ENCODE measurements at regions not wholly inside any gene's neighbourhood (a gene's known extent, or its start where the extent isn't known, plus 50 kb on each side); places are given as distances from the start of the nearest gene placed in this dataset.

DNA sequence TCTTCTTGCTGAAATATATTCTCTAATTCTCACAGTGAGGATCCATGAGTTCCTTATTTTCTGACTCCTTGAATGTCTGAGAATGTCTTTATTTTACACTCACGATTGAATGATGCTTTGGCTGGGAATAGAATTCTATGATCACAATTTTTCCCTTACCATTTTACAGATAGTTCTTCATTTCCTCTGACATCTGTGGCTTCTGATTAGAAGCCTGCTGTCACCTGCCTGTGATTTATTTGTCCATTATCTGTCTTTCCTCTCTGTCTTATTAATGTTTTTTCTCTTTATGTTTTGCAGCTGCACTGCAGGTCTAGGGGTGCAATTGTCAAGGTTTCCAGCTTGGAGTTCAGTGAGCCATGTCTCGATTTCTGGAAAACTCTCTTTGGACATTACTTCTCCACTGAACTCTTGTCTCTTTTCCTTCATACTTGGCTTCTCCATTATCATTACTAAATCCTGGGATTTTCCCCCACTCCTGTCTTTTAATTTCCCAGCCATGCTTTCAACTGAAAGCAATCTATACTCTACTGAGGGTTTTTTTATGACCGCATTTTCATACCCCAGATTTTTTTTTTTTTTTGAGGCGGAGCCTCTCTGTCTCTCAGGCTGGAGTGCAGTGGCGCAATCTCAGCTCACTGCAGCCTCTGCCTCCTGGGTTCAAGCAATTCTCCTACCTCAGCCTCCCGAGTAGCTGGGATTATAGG lies 85.8 kb upstream of the PRNP start:
- Histone ChIP-seq H3K4me3 (no peak overlapping the region), H3K27me3 (ENCODE audit: low read depth) (peaks cover 12% of the 10 kb centered on the region), H3K36me3 (no peaks in the 10 kb centered on the region), H3K4me1 (peaks cover 29% of the 10 kb centered on the region), H3K9me3 (replicated peaks) (no peaks in the 10 kb centered on the region), H3K27ac (replicated peaks) (no peak overlapping the region)
- DNase-seq: no peak
- intact Hi-C loops (cut with micrococcal nuclease): no loop called here
- TF ChIP-seq CTCF (IDR thresholded peaks at IDR 0.05; ENCODE audit: borderline replicate concordance): no peak

DNA sequence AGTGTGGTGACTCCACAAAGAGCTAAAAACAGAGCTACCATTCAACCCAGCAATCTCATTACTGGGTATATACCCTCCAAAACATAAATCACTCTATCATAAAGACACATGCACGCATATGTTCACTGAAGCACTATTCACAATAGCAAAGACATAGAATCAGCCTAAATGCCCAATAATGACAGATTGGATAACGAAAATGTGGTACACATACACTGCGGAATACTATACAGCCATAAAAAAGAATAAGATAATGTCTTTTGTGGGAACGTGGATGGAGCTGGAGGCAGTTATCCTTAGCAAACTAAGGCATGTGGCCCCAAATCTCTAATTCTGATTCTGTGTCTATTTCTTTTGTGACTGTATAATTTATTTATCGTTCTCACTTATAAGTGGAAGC lies 89.0 kb upstream of the PRNP start:
- no peaks in the 10 kb centered on the region for H3K9me3 ChIP-seq (replicated peaks)
- TF ChIP-seq CTCF (IDR thresholded peaks at IDR 0.05; ENCODE audit: borderline replicate concordance): no peak
- intact Hi-C loops (cut with micrococcal nuclease): loop anchor here (10.0 kb wide), 1 partner anchor 342 kb away; no protein-coding TSS in a partner anchor
- H3K4me1 ChIP-seq: peaks cover 20% of the 10 kb centered on the region
- H3K36me3 ChIP-seq: no peaks in the 10 kb centered on the region
- no peak overlapping the region for H3K27ac ChIP-seq (replicated peaks)
- DNase-seq: no peak
- H3K27me3 ChIP-seq (ENCODE audit: low read depth): peaks cover 23% of the 10 kb centered on the region
- no peak overlapping the region for H3K4me3 ChIP-seq

DNA sequence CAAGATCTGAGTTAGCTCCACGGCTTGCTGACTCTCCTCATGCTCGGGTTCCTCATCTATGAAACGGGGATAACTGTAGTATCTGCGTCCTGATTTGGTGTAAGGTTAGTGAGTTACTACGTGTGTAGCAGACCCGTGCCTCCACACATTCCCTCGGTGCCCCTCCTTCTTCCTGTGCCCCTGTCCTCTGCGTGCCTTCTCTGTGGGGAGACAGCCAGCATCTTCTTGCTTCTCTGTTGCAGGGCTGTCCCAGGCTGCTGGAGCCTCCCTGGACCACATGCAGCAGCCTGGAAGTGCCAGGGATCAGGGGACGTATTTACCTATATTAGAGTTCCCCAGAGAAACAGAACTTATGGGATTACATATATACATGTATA lies 93.1 kb upstream of the PRNP start:
- Histone ChIP-seq H3K4me3 (no peak overlapping the region), H3K36me3 (no peaks in the 10 kb centered on the region), H3K27me3 (ENCODE audit: low read depth) (peaks cover 25% of the 10 kb centered on the region), H3K9me3 (replicated peaks) (no peaks in the 10 kb centered on the region), H3K4me1 (peaks cover 8% of the 10 kb centered on the region), H3K27ac (replicated peaks) (no peak overlapping the region)
- DNase-seq: no peak
- intact Hi-C loops (cut with micrococcal nuclease): loop anchor here (10.0 kb wide), 1 partner anchor 338 kb away; no protein-coding TSS in a partner anchor
- TF ChIP-seq CTCF (IDR thresholded peaks at IDR 0.05; ENCODE audit: borderline replicate concordance): no peak

DNA sequence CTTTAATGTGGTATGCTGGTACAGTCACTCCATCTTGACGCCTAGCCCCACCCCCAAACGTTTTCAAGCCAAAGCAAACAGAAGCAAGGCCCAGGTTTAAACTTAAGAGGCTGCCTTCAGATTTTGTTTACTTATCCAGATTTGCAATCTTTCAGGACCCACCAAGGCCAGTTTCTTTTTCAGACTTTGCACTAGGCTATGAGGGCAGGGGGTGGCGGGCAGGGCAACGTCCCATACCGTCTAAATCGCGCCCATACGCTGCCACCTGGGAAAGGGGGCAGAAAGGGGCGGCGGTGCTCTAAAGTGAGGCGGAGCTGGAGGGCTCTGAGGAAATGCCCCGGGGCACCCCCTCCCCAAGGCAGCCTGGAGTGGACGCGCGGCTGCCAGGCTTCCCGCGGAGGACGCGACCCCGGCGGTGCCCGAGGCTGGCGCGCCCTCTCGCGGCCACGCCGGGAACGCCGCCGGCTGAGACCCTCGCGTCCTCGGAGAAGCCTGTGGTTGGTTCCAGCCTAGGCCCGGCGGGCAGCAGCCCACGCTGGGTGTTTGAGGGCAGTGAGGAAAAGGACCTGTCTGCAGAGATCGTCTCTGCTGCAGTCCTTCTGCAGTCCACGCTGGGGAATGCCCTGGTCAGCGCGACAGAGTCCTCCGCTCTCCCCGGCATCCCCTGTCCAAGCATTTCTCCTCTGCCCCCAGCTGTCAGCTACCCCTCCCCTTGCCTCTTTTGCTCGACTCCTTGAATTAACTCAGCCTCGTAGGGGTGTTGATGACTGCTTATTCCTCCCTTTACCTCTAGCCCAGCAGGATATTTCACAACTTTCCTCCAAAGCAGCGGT lies 93.7 kb upstream of the PRNP start:
- H3K9me3 ChIP-seq (replicated peaks): no peaks in the 10 kb centered on the region
- DNase-seq: peak; percentile 41
- peak overlapping the region; percentile 57 for H3K4me3 ChIP-seq
- peaks cover 8% of the 10 kb centered on the region for H3K4me1 ChIP-seq
- no peak overlapping the region for H3K27ac ChIP-seq (replicated peaks)
- H3K36me3 ChIP-seq: no peaks in the 10 kb centered on the region
- TF ChIP-seq CTCF (IDR thresholded peaks at IDR 0.05; ENCODE audit: borderline replicate concordance): peak; percentile 95
- H3K27me3 ChIP-seq (ENCODE audit: low read depth): peaks cover 25% of the 10 kb centered on the region
- intact Hi-C loops (cut with micrococcal nuclease): loop anchor here (10.0 kb wide), 1 partner anchor 338 kb away; no protein-coding TSS in a partner anchor

DNA sequence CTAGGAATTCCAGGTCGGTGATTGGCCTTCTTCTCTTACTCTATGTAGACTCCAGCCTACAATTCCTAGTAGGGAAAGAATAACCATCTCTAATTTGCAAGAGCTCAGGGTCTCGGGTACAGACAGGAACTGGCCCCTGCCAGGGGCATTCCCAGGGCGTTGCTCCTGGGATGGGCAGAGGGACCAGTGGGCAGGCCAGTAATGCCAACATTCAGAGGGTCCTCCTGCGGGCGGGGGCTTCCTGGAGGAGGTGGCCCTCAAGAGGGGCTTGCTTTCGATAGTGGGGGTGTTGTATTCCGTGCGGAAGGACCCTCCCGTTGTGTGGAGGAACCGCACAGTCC lies 94.3 kb upstream of the PRNP start:
- H3K36me3 ChIP-seq: no peaks in the 10 kb centered on the region
- no peaks in the 10 kb centered on the region for H3K9me3 ChIP-seq (replicated peaks)
- no peak overlapping the region for H3K4me3 ChIP-seq
- no peak overlapping the region for H3K27ac ChIP-seq (replicated peaks)
- TF ChIP-seq CTCF (IDR thresholded peaks at IDR 0.05; ENCODE audit: borderline replicate concordance): no peak
- intact Hi-C loops (cut with micrococcal nuclease): loop anchor here (10.0 kb wide), 1 partner anchor 337 kb away; no protein-coding TSS in a partner anchor
- peaks cover 25% of the 10 kb centered on the region for H3K27me3 ChIP-seq (ENCODE audit: low read depth)
- peaks cover 8% of the 10 kb centered on the region for H3K4me1 ChIP-seq
- DNase-seq: no peak
